ENCODE measurements at regions not wholly inside any gene's neighbourhood (a gene's known extent, or its start where the extent isn't known, plus 50 kb on each side); places are given as distances from the start of the nearest gene placed in this dataset.
A peak's percentile ranks its signal among the peaks of the same experiment; 100 is the strongest.

DNA sequence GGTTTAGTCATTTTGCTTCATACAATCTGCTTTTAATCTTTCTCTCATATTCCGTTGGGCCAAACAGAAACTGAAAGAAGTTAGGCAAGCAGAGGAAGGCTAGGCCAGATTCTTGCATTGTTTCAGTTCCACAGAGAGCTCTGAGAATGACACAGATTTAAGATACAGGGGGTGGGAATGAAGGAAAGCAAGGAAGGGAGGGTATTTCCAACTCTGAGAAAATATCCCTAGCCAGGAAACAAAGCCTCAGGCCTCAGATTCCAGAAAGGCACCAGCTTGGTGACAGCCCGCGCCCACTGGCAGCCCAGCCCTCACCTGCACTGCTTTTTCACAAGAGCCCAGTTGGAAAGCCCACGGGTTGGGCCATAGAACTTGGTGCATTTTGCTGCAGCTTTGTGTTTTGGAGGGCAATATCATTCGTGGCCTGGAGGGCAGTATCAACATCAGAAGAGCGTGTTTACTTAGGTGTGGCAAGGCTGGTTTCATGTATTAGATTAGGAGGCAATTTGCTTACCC is 63.5 kb downstream of the ENC1 start:
- peak; percentile 72 for FAIRE-seq
- peak; percentile 89 for TF ChIP-seq SPI1 (IDR thresholded peaks at IDR 0.05; ENCODE audit: low read depth, low read length)
- TF ChIP-seq TAF1 (IDR thresholded peaks at IDR 0.05; ENCODE audit: low read depth, low read length) = no peak
- DNase-seq (ENCODE audit: insufficient read length, low spot score) = peak; percentile 37

DNA sequence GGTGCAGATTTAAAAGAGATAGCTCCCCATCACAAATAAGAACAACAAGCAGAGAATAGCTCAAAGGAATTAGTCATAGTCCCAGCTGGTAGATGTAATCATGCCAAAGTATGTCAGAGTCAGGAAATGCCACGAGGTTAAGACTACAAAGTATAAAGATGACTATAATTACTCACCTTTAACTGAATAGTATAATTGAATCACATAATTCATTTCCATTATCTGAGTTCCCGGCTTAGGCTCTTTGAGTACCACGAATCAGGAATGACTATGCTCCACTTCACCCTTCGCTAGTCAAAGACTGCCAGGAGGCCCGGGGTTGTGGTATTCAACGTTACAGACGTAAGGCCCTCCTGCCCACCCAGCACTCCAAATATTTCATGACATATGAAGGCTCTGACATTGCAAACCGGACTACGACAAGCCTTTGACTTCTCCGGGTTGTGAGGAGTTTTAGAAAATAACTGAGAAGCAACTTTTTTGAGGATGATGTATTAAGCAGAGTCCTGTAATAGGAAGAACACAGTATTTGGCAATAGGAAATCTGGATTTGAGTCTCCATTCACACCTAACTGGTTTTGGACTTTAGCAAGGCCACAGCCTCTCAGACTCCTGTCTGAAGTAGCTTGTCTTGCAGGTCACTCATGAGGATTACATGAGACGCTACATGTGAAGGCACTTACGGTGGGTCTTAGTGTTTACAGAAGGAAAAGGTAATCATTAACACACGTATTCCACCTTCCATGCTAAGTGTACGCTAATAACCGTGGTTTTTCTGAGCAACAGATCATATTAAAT is 64.6 kb downstream of the ENC1 start:
- DNase-seq (ENCODE audit: insufficient read length, low spot score) = no peak

DNA sequence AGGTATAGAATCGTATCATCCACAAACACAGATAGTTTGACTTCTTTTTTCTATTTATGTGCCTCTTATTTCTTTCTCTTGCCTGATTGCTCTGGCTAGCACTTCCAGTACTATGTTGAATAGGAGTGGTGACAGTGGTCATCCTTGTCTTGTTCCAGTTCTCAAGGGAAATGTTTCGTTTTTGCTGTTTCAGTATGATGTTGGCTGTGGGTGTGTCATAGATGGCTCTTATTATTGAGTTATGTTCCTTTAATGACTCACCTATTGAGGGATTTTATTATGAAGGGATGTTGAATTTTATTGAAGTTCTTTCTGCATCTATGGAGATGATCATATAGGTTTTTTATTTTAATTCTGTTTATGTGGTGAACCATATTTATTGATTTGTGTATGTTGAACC is 70.3 kb downstream of the ENC1 start:
- DNase-seq (ENCODE audit: insufficient read length, low spot score) (no peak), FAIRE-seq (no peak)
- TF ChIP-seq SPI1 (IDR thresholded peaks at IDR 0.05; ENCODE audit: low read depth, low read length) (no peak), POLR2A (IDR thresholded peaks at IDR 0.05; ENCODE audit: low read depth, low read length) (no peak), TAF1 (IDR thresholded peaks at IDR 0.05; ENCODE audit: low read depth, low read length) (no peak), POLR2AphosphoS5 (IDR thresholded peaks at IDR 0.05; ENCODE audit: low read depth, low read length) (no peak), POU2F2 (IDR thresholded peaks at IDR 0.05; ENCODE audit: low read depth, low read length) (no peak), PAX5 (IDR thresholded peaks at IDR 0.05; ENCODE audit: insufficient read depth, low read length, severe bottlenecking) (no peak)

More for the DNA sequence above, 64.6 kb downstream of the ENC1 start:
- peak; percentile 26 for FAIRE-seq
- TF ChIP-seq TAF1 (IDR thresholded peaks at IDR 0.05; ENCODE audit: low read depth, low read length) (no peak), POLR2AphosphoS5 (IDR thresholded peaks at IDR 0.05; ENCODE audit: low read depth, low read length) (no peak), SPI1 (IDR thresholded peaks at IDR 0.05; ENCODE audit: low read depth, low read length) (no peak), PAX5 (IDR thresholded peaks at IDR 0.05; ENCODE audit: insufficient read depth, low read length, severe bottlenecking) (no peak), POU2F2 (IDR thresholded peaks at IDR 0.05; ENCODE audit: low read depth, low read length) (no peak), POLR2A (IDR thresholded peaks at IDR 0.05; ENCODE audit: low read depth, low read length) (no peak)

DNA sequence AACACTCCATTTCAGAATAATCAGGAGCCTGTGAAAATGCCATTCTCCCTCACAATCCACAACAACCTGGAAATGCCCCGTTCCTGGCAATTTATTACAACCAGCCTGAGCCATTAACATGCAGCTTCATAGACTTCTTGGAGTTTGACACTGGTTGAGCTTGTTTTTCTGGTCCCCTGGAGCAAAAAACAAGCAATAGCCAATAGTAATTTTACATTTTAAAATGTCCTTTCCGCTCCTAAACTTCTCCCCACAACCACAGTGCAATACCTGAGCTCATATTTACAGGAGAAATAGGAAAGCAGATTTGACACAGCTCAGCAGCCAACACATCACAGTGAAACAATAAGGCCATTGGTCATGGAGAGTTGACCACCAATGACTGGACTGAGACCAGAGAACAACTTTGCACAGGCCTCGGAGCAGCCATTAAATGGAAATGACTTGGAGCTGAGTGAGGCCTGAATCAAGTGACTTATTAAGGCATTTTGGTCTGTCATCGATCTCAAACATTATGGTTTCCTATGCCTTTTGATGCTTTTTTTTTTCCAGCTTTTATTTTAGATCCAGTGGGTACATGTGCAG is 73.0 kb downstream of the ENC1 start:
- FAIRE-seq (no peak), DNase-seq (ENCODE audit: insufficient read length, low spot score) (no peak)
- no peak for TF ChIP-seq POLR2AphosphoS5 (IDR thresholded peaks at IDR 0.05; ENCODE audit: low read depth, low read length)
- no peak for TF ChIP-seq TAF1 (IDR thresholded peaks at IDR 0.05; ENCODE audit: low read depth, low read length)
- no peak for TF ChIP-seq SPI1 (IDR thresholded peaks at IDR 0.05; ENCODE audit: low read depth, low read length)
- TF ChIP-seq POLR2A (IDR thresholded peaks at IDR 0.05; ENCODE audit: low read depth, low read length) = no peak
- TF ChIP-seq POU2F2 (IDR thresholded peaks at IDR 0.05; ENCODE audit: low read depth, low read length) = no peak
- TF ChIP-seq PAX5 (IDR thresholded peaks at IDR 0.05; ENCODE audit: insufficient read depth, low read length, severe bottlenecking) = no peak

DNA sequence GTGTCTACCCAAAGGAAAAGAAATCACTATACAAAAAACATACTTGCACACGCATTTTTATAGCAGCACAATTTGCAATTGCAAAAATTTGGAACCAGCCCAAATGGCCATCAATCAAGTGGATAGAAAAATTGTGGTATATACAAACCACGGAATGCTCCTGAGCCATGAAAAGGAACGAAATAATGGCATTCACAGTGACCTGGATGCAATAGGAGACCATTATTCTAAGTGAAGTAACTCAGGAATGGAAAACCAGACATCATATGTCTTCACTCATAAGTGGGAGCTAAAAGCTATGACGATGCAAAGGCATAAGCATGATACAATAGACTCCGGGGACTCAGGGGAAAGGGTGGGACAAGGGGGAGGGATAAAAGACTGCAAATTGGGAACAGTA is 78.4 kb downstream of the ENC1 start:
- FAIRE-seq (no peak), DNase-seq (ENCODE audit: insufficient read length, low spot score) (no peak)
- TF ChIP-seq POLR2A (IDR thresholded peaks at IDR 0.05; ENCODE audit: low read depth, low read length) (no peak), TAF1 (IDR thresholded peaks at IDR 0.05; ENCODE audit: low read depth, low read length) (no peak), POLR2AphosphoS5 (IDR thresholded peaks at IDR 0.05; ENCODE audit: low read depth, low read length) (no peak), POU2F2 (IDR thresholded peaks at IDR 0.05; ENCODE audit: low read depth, low read length) (no peak), SPI1 (IDR thresholded peaks at IDR 0.05; ENCODE audit: low read depth, low read length) (no peak), PAX5 (IDR thresholded peaks at IDR 0.05; ENCODE audit: insufficient read depth, low read length, severe bottlenecking) (no peak)

DNA sequence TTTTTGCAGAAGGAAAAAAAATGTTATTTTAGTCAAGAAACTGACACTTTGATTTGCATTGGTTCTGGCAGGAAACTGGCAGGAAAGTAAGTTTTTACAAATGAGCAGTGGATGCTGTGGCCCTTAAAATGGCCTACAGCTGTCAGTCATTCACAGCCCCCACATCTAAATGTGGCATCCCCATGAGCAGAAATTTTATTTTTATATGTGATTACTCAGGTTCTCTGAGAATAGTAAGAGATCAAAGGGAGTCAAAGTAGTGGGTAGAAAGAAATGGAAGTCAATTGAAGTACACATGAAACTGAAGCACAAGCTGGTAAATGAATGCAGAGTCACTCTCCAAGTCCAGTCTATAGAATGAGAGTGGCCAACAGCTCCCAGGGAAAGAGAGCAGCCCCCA is 80.3 kb downstream of the ENC1 start:
- no peak for FAIRE-seq
- DNase-seq (ENCODE audit: insufficient read length, low spot score) = no peak
- TF ChIP-seq POLR2A (IDR thresholded peaks at IDR 0.05; ENCODE audit: low read depth, low read length) (no peak), POU2F2 (IDR thresholded peaks at IDR 0.05; ENCODE audit: low read depth, low read length) (no peak), SPI1 (IDR thresholded peaks at IDR 0.05; ENCODE audit: low read depth, low read length) (no peak), POLR2AphosphoS5 (IDR thresholded peaks at IDR 0.05; ENCODE audit: low read depth, low read length) (no peak), TAF1 (IDR thresholded peaks at IDR 0.05; ENCODE audit: low read depth, low read length) (no peak), PAX5 (IDR thresholded peaks at IDR 0.05; ENCODE audit: insufficient read depth, low read length, severe bottlenecking) (no peak)

DNA sequence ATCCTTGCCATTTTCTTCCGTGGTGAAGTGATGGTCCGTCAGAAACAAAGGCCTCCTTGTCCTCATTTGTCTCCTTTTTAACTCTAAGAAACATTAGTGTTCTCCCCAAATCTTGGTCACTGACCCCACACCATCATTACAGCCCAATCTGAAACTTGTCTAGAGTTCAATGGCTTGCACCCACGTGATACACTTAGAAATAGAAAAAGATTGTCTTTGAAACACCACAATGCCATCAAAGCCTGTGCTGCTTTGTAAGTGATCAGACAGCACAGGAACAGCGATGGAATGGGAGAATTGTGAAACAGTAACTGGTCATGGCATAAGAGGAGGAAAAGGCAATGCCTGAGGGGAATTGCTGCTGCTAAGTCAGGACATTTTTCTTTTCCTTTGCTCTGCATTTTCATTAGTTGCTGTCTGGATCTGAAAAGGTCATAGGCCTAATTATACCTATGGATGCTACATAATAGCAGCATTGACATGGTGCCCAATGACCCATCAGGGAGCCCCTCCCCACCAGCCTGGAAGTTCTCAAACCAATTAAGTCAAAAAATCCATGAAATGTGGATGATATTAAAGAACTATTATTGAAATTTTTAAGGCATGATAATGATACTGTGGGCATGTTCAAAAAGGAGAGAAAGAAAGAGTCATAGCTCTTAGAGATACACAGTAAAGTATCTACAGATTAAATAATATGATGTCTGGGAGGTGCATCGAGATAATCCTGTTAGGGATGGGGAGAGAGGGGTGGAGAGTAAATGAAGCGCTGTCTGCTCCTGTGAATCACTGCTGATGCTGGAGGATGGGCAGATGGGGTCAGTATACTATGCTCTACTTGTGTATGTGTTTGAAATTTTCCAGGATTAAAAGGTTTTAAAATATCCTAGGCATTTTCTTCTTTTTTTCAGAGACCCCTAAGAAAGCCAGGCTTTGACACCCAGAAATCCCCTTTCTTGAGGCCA is 83.6 kb downstream of the ENC1 start:
- no peak for DNase-seq (ENCODE audit: insufficient read length, low spot score)
- FAIRE-seq = no peak
- no peak for TF ChIP-seq TAF1 (IDR thresholded peaks at IDR 0.05; ENCODE audit: low read depth, low read length)
- TF ChIP-seq PAX5 (IDR thresholded peaks at IDR 0.05; ENCODE audit: insufficient read depth, low read length, severe bottlenecking) = no peak
- TF ChIP-seq POLR2A (IDR thresholded peaks at IDR 0.05; ENCODE audit: low read depth, low read length) = no peak
- TF ChIP-seq POU2F2 (IDR thresholded peaks at IDR 0.05; ENCODE audit: low read depth, low read length) = no peak

DNA sequence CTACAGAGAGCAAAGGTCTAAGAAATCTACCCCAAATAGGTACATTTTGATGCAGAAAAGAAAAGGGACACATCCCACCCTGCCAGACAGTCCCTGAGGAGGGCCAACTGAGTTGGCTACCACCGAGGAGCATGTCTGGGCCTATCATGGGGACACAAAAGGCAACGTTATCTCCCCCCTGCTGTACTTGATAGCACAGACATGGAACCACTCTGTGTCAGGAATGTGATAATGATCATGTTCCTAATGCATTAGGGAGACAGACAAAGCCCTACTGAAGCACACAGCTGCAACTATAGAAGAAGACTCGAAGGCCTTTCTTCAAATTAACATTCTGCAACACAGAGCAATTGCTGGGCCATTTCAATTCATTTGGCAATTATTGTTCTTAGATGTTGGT is 84.5 kb downstream of the ENC1 start:
- FAIRE-seq (no peak), DNase-seq (ENCODE audit: insufficient read length, low spot score) (no peak)
- no peak for TF ChIP-seq POLR2AphosphoS5 (IDR thresholded peaks at IDR 0.05; ENCODE audit: low read depth, low read length)
- TF ChIP-seq POU2F2 (IDR thresholded peaks at IDR 0.05; ENCODE audit: low read depth, low read length) = no peak
- TF ChIP-seq TAF1 (IDR thresholded peaks at IDR 0.05; ENCODE audit: low read depth, low read length) = no peak
- no peak for TF ChIP-seq SPI1 (IDR thresholded peaks at IDR 0.05; ENCODE audit: low read depth, low read length)
- TF ChIP-seq POLR2A (IDR thresholded peaks at IDR 0.05; ENCODE audit: low read depth, low read length) = no peak
- TF ChIP-seq PAX5 (IDR thresholded peaks at IDR 0.05; ENCODE audit: insufficient read depth, low read length, severe bottlenecking) = no peak

DNA sequence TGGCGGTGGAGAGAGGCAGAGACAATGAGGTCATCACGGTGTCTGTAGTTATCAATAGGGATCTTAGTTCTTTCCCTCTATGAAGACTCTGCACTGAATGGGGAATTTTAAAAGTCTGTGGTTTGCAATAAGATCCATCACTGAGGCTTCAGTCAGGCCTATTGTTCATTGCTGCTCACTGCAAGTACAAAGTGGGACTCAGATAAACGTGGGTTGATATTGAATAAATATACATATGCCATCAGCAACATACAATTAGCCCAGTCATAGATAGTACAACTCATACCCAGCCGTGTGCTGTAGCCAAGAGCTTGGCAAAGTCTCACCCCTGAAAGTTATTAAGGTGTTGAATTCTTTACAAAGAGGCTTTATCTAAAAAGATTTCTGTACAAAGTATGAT is 88.4 kb downstream of the ENC1 start:
- no peak for FAIRE-seq
- no peak for DNase-seq (ENCODE audit: insufficient read length, low spot score)
- TF ChIP-seq TAF1 (IDR thresholded peaks at IDR 0.05; ENCODE audit: low read depth, low read length) (no peak), POLR2A (IDR thresholded peaks at IDR 0.05; ENCODE audit: low read depth, low read length) (no peak), SPI1 (IDR thresholded peaks at IDR 0.05; ENCODE audit: low read depth, low read length) (no peak), PAX5 (IDR thresholded peaks at IDR 0.05; ENCODE audit: insufficient read depth, low read length, severe bottlenecking) (no peak), POLR2AphosphoS5 (IDR thresholded peaks at IDR 0.05; ENCODE audit: low read depth, low read length) (no peak), POU2F2 (IDR thresholded peaks at IDR 0.05; ENCODE audit: low read depth, low read length) (no peak)

Measured in GM12891 (cell line).